A549 (cell line): ENCODE measurements at regions not wholly inside any gene's neighbourhood (a gene's known extent, or its start where the extent isn't known, plus 50 kb on each side); places are given as distances from the start of the nearest gene placed in this dataset.

Experiments used
- ATAC-seq, 2 experiments: fragments of 200-7000 bp in 1 of 2; fragments of >200 bp in 1 of 2; cut with Nextera tagmentation in 1 of 2; cut with Tn5 transposase in 1 of 2; 3 replicates each; pipeline versions ENCODE4 v1.8.0 to v1.9.1; 2018 to 2020; ENCODE audit warnings: mild to moderate bottlenecking in 1 of 2, moderate library complexity in 1 of 2
- CTCF ChIA-PET: fragments of 300-600 bp; sonication (Branson Sonifier 250); formaldehyde crosslinking; extraction: SDS; loops from one replicate; lab custom pipeline; 2021; ENCODE audit warnings: antibody characterized with exemption, inconsistent platforms; lab: Yijun Ruan, JAX
- POLR2A ChIA-PET: fragments of 350-600 bp; formaldehyde crosslinking; extraction: SDS; loops from one replicate; lab custom pipeline; 2021; ENCODE audit warnings: antibody characterized with exemption, inconsistent platforms; lab: Yijun Ruan, JAX
- DNase-seq, 2 experiments: peaks; one replicate each; pipeline versions ENCODE4 v3.0.0 to v3.0.0-alpha.2; 2011 to 2016; ENCODE audit warnings: low read depth in 1 of 2, low spot score in 1 of 2
- FAIRE-seq: peaks from 2 replicates; lab custom pipeline; 2011; peaks lifted over from hg19 to GRCh38; lab: Jason Lieb, UNC
- H3K27ac ChIP-seq, 2 experiments: fragments of >200 bp; sonication (Bioruptor Twin); formaldehyde crosslinking; 3 replicates each; pipeline ENCODE4 v1.5.1; 2016 to 2017
- H3K4me1 ChIP-seq: fragments of >200 bp; sonication (Bioruptor Twin); formaldehyde crosslinking; 3 replicates; pipeline ENCODE4 v1.6.1; 2016
- H3K4me2 ChIP-seq: fragments of >200 bp; sonication (Bioruptor Twin); formaldehyde crosslinking; 3 replicates; pipeline ENCODE4 v1.6.1; 2016
- H3K4me3 ChIP-seq: fragments of >200 bp; sonication (Bioruptor Twin); formaldehyde crosslinking; 3 replicates; pipeline ENCODE4 v1.5.1; 2016
- H3K9me3 ChIP-seq: fragments of >200 bp; sonication (Bioruptor Twin); formaldehyde crosslinking; 3 replicates; pipeline ENCODE4 v1.6.1; 2016
- ATOH8 ChIP-seq: fragments of 250-450 bp; sonication (Bioruptor Pico); IDR thresholded peaks from 2 replicates; pipeline ENCODE4 v1.5.0; 2020; ENCODE audit warnings: low read depth, mild to moderate bottlenecking, moderate library complexity
- CEBPB ChIP-seq, 2 experiments: fragments of >200 bp in 1 of 2; sonication (Bioruptor Twin) in 1 of 2; formaldehyde crosslinking in 1 of 2; IDR thresholded peaks; 2 replicates each; pipeline ENCODE4 v1.6.1; 2012 to 2016
- CHD2 ChIP-seq: fragments of 150-350 bp; IDR thresholded peaks from 2 replicates; pipeline ENCODE4 v1.6.1; 2014; ENCODE audit warnings: low read length; ENCODE audit not compliant: partially characterized antibody
- CHD4 ChIP-seq: fragments of 200-600 bp; sonication (generic); IDR thresholded peaks from 2 replicates; pipeline ENCODE4 v1.6.1; 2016; ENCODE audit warnings: antibody characterized with exemption, mild to moderate bottlenecking, borderline replicate concordance
- E2F6 ChIP-seq: IDR thresholded peaks from 2 replicates; pipeline ENCODE4 v1.6.1; 2012; ENCODE audit warnings: low read depth, borderline replicate concordance
- ELK1 ChIP-seq: fragments of 150-350 bp; IDR thresholded peaks from 2 replicates; pipeline ENCODE4 v1.6.1; 2014; ENCODE audit warnings: low read depth, mild to moderate bottlenecking, low read length
- FOSB ChIP-seq: fragments of 250-450 bp; sonication (Bioruptor Pico); IDR thresholded peaks from 2 replicates; pipeline ENCODE4 v1.5.0; 2020; ENCODE audit warnings: mild to moderate bottlenecking, moderate library complexity
- HOXB13 ChIP-seq: fragments of 250-450 bp; sonication (Bioruptor Pico); IDR thresholded peaks from 2 replicates; pipeline ENCODE4 v1.5.0; 2020; ENCODE audit warnings: low read depth, mild to moderate bottlenecking, moderate library complexity
- JUN ChIP-seq, 2 experiments: fragments of >200 bp; sonication (Bioruptor Twin); formaldehyde crosslinking; IDR thresholded peaks; 2 replicates in 1 of 2; 3 replicates in 1 of 2; pipeline ENCODE4 v1.6.1; 2016 to 2017
- KDM1A ChIP-seq: fragments of 200-600 bp; sonication (generic); IDR thresholded peaks from 2 replicates; pipeline ENCODE4 v1.6.1; 2016; ENCODE audit warnings: low read depth, mild to moderate bottlenecking
- MAFK ChIP-seq: fragments of 450-650 bp; IDR thresholded peaks from 2 replicates; pipeline ENCODE4 v1.6.1; 2014; ENCODE audit not compliant: partially characterized antibody
- NFE2L2 ChIP-seq: fragments of 150-350 bp; conservative IDR thresholded peaks from 2 replicates; pipeline ENCODE4 v1.6.1; 2014; ENCODE audit warnings: low read length
- POLR2A ChIP-seq: IDR thresholded peaks from 2 replicates; pipeline ENCODE4 v1.6.1; 2012; ENCODE audit warnings: mild to moderate bottlenecking, low read length
- POLR2AphosphoS2 ChIP-seq: conservative IDR thresholded peaks from 2 replicates; pipeline ENCODE4 v1.6.1; 2012; ENCODE audit warnings: low read length, improper control_type of control experiment, inconsistent platforms
- REST ChIP-seq: fragments of 200-600 bp; sonication (generic); IDR thresholded peaks from 2 replicates; pipeline ENCODE4 v1.6.1; 2016; ENCODE audit warnings: antibody characterized with exemption, mild to moderate bottlenecking, moderate library complexity
- SMC3 ChIP-seq: fragments of >200 bp; sonication (Bioruptor Twin); formaldehyde crosslinking; IDR thresholded peaks from 3 replicates; pipeline ENCODE4 v1.6.1; 2018; ENCODE audit warnings: inconsistent platforms
- SREBF2 ChIP-seq: fragments of 450-650 bp; IDR thresholded peaks from 2 replicates; pipeline ENCODE4 v1.6.1; 2014; ENCODE audit warnings: mild to moderate bottlenecking, moderate library complexity
- TFCP2L1 ChIP-seq: fragments of 250-450 bp; sonication (Bioruptor Pico); IDR thresholded peaks from 2 replicates; pipeline ENCODE4 v1.5.0; 2021; ENCODE audit warnings: mild to moderate bottlenecking
- TP53 ChIP-seq: fragments of 250-450 bp; sonication (Bioruptor Pico); IDR thresholded peaks from 2 replicates; pipeline ENCODE4 v1.5.0; 2021; ENCODE audit warnings: mild to moderate bottlenecking, moderate library complexity
- ZC3H11A ChIP-seq: fragments of 450-650 bp; IDR thresholded peaks from 2 replicates; pipeline ENCODE4 v1.6.1; 2014; ENCODE audit warnings: antibody characterized with exemption, mild to moderate bottlenecking
- ZFP36 ChIP-seq: fragments of 450-650 bp; IDR thresholded peaks from 2 replicates; pipeline ENCODE4 v1.6.1; 2014; ENCODE audit warnings: borderline replicate concordance; ENCODE audit not compliant: partially characterized antibody
- ZNF302 ChIP-seq: fragments of 250-450 bp; sonication (Bioruptor Pico); IDR thresholded peaks from 2 replicates; pipeline ENCODE4 v1.9.0; 2021; ENCODE audit warnings: inconsistent platforms, mild to moderate bottlenecking, moderate library complexity
- ZSCAN20 ChIP-seq: fragments of 250-450 bp; sonication (Bioruptor Pico); IDR thresholded peaks from 2 replicates; pipeline ENCODE4 v1.8.0; 2022; ENCODE audit warnings: mild to moderate bottlenecking, moderate library complexity
- WGBS: methylation state at CpG from one replicate; pipeline ENCODE4 v1.1.6; 2017; ENCODE audit errors: missing lambda C conversion rate; 5-methylcytosine and 5-hydroxymethylcytosine counted together
- TF ChIP-seq, protein P1 (sequence below): fragments of >200 bp; sonication (Bioruptor Twin); formaldehyde crosslinking; IDR thresholded peaks from 3 replicates; pipeline ENCODE4 v1.6.1; 2016
- TF ChIP-seq, protein P2 (sequence below): IDR thresholded peaks from 2 replicates; pipeline ENCODE4 v1.6.1; 2012
- TF ChIP-seq, protein P3 (sequence below): fragments of >200 bp; sonication (Bioruptor Twin); formaldehyde crosslinking; IDR thresholded peaks from 3 replicates; pipeline ENCODE4 v1.5.1; 2016

GRCh38 chr13:34587576-34587975 is 354.5 kb upstream of the NBEA start:
- Histone ChIP-seq H3K4me3 (no peak overlapping the region), H3K27ac (no peak overlapping the region), H3K4me1 (no peaks in the 10 kb centered on the region), H3K9me3 (no peaks in the 10 kb centered on the region), H3K4me2 (no peak overlapping the region)
- POLR2A ChIA-PET: no interaction called here
- FAIRE-seq (no peak), ATAC-seq (no peak), DNase-seq (no peak)
- 55% methylated on average over 3 of the region's 3 CpGs for WGBS
- TF ChIP-seq REST (no peak), MAFK (no peak), POLR2AphosphoS2 (no peak), POLR2A (no peak), SMC3 (no peak), TP53 (CRISPR knock-in tag) (no peak), ZSCAN20 (CRISPR knock-in tag) (no peak), CEBPB (IDR thresholded peaks at IDR 0.05) (no peak), NFE2L2 (no peak), ZNF302 (no peak), ZFP36 (no peak)
- CTCF ChIA-PET: no interaction called here

DNA sequence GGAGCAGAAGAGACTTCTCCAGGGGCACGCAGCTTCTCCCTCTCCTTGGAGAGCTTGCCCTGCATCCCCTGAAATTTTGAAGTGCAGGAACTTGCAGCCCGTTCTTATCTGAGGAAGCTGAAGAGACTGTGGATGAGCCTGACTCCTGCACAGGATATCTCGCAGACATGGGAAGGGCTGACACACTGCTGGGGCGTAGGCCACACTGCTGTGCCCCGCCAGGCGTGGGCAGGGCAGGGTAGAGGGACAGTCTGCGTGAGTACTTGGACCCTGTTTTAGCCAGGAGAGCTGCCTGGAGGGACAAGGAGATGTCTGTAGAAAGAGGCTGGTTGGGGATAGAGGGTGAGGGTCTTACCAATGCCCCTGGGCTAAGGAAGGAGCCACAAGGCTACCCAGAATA is 353.7 kb upstream of the NBEA start:
- 93% methylated on average over 7 of the region's 7 CpGs for WGBS
- CTCF ChIA-PET: interaction anchor here (1.2 kb wide), 1 partner anchor 8 kb away, joined by 4 read pairs; no protein-coding TSS in a partner anchor
- FAIRE-seq (no peak), DNase-seq (no peak), ATAC-seq (no peak)
- no peak overlapping the region for H3K4me3 ChIP-seq
- no peaks in the 10 kb centered on the region for H3K4me1 ChIP-seq
- no peak overlapping the region for H3K27ac ChIP-seq
- H3K4me2 ChIP-seq: no peak overlapping the region
- H3K9me3 ChIP-seq: no peaks in the 10 kb centered on the region
- no peak for TF ChIP-seq E2F6
- TF ChIP-seq ELK1: no peak
- TF ChIP-seq, protein P1, sequence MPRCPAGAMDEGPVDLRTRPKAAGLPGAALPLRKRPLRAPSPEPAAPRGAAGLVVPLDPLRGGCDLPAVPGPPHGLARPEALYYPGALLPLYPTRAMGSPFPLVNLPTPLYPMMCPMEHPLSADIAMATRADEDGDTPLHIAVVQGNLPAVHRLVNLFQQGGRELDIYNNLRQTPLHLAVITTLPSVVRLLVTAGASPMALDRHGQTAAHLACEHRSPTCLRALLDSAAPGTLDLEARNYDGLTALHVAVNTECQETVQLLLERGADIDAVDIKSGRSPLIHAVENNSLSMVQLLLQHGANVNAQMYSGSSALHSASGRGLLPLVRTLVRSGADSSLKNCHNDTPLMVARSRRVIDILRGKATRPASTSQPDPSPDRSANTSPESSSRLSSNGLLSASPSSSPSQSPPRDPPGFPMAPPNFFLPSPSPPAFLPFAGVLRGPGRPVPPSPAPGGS: no peak
- TF ChIP-seq TP53 (CRISPR knock-in tag): no peak
- no peak for TF ChIP-seq MAFK
- TF ChIP-seq NFE2L2: no peak
- TF ChIP-seq JUN (IDR thresholded peaks at IDR 0.05): no peak
- no peak for TF ChIP-seq SREBF2
- no peak for TF ChIP-seq HOXB13 (CRISPR knock-in tag)
- TF ChIP-seq, protein P2, sequence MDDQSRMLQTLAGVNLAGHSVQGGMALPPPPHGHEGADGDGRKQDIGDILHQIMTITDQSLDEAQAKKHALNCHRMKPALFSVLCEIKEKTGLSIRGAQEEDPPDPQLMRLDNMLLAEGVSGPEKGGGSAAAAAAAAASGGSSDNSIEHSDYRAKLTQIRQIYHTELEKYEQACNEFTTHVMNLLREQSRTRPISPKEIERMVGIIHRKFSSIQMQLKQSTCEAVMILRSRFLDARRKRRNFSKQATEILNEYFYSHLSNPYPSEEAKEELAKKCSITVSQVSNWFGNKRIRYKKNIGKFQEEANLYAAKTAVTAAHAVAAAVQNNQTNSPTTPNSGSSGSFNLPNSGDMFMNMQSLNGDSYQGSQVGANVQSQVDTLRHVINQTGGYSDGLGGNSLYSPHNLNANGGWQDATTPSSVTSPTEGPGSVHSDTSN: no peak
- no peak for TF ChIP-seq ZC3H11A
- no peak for TF ChIP-seq FOSB
- no peak for TF ChIP-seq SMC3
- TF ChIP-seq KDM1A: no peak
- no peak for TF ChIP-seq CHD4
- TF ChIP-seq, protein P3, sequence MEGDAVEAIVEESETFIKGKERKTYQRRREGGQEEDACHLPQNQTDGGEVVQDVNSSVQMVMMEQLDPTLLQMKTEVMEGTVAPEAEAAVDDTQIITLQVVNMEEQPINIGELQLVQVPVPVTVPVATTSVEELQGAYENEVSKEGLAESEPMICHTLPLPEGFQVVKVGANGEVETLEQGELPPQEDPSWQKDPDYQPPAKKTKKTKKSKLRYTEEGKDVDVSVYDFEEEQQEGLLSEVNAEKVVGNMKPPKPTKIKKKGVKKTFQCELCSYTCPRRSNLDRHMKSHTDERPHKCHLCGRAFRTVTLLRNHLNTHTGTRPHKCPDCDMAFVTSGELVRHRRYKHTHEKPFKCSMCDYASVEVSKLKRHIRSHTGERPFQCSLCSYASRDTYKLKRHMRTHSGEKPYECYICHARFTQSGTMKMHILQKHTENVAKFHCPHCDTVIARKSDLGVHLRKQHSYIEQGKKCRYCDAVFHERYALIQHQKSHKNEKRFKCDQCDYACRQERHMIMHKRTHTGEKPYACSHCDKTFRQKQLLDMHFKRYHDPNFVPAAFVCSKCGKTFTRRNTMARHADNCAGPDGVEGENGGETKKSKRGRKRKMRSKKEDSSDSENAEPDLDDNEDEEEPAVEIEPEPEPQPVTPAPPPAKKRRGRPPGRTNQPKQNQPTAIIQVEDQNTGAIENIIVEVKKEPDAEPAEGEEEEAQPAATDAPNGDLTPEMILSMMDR: no peak
- TF ChIP-seq TFCP2L1 (CRISPR knock-in tag): no peak
- TF ChIP-seq ZNF302: no peak
- no peak for TF ChIP-seq CHD2
- no peak for TF ChIP-seq ATOH8
- TF ChIP-seq, all 56 proteins: peak for 0
- POLR2A ChIA-PET: no interaction called here
